HG03139 (cell line): ENCODE measurements at regions not wholly inside any gene's neighbourhood (a gene's known extent, or its start where the extent isn't known, plus 50 kb on each side); places are given as distances from the start of the nearest gene placed in this dataset.

Source experiments
- ATAC-seq: cut with Tn5 transposase; IDR thresholded peaks from one replicate; pipeline ENCODE4 v1.9.1; 2021; ENCODE audit not compliant: unreplicated experiment

- no peak for ATAC-seq
Measured at GRCh38 chr14:89013698-89014568, 189.5 kb downstream of the TTC8 start.

- ATAC-seq: no peak
Measured at GRCh38 chr14:89014569-89014850, 190.1 kb downstream of the TTC8 start.

GRCh38 chr14:89015016-89015415, 190.6 kb downstream of the TTC8 start:
- no peak for ATAC-seq

GRCh38 chr14:89017417-89017816, 193.0 kb downstream of the TTC8 start:
- no peak for ATAC-seq

- ATAC-seq: no peak
Measured at GRCh38 chr14:89022274-89022673, 197.8 kb downstream of the TTC8 start.

GRCh38 chr14:89024691-89025090, 200.2 kb downstream of the TTC8 start:
- ATAC-seq: no peak

GRCh38 chr14:89025561-89026236, 201.2 kb downstream of the TTC8 start:
- no peak for ATAC-seq

GRCh38 chr14:89027097-89027740, 202.8 kb downstream of the TTC8 start:
- ATAC-seq: peak; percentile 79

- no peak for ATAC-seq
Measured at GRCh38 chr14:89028462-89029134, 204.1 kb downstream of the TTC8 start.

GRCh38 chr14:89029961-89030694, 205.7 kb downstream of the TTC8 start:
- no peak for ATAC-seq

- ATAC-seq: no peak
Measured at GRCh38 chr14:89030921-89031320, 206.5 kb downstream of the TTC8 start.

GRCh38 chr14:89032086-89032649, 207.7 kb downstream of the TTC8 start:
- no peak for ATAC-seq

- ATAC-seq: no peak
Measured at GRCh38 chr14:89033756-89034155, 209.3 kb downstream of the TTC8 start.

GRCh38 chr14:89036371-89036770, 211.9 kb downstream of the TTC8 start:
- ATAC-seq: no peak

GRCh38 chr14:89037065-89037464, 212.6 kb downstream of the TTC8 start:
- ATAC-seq: no peak

GRCh38 chr14:89040080-89040459, 215.6 kb downstream of the TTC8 start:
- ATAC-seq: no peak

- ATAC-seq: no peak
Measured at GRCh38 chr14:89040460-89041256, 216.2 kb downstream of the TTC8 start.

GRCh38 chr14:89041257-89041582, 216.8 kb downstream of the TTC8 start:
- ATAC-seq: no peak

GRCh38 chr14:89042021-89042420, 217.6 kb downstream of the TTC8 start:
- no peak for ATAC-seq

- no peak for ATAC-seq
Measured at GRCh38 chr14:89053303-89053702, 228.9 kb downstream of the TTC8 start.
